ENCODE measurements at regions not wholly inside any gene's neighbourhood (a gene's known extent, or its start where the extent isn't known, plus 50 kb on each side); places are given as distances from the start of the nearest gene placed in this dataset.

DNA sequence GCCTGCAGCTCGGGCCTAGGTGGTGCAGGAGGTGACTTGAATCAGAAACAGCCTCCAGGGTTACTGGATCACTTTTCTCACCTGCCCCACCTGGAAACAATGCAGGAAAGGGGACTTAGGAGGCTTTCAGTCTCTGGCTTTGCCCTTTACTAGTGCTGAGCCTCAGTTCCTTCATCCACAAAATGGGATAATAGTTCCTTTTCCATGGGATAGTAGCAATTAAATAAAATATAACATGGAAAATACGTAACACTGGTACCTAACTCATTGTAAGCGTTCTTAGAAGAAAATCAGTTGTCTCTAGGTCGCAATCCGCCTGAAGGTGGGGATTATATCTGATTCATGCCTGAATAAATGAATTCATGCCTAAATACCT is 91.4 kb upstream of the CALM2 start:
- DNase-seq (no peak), ATAC-seq (no peak)
- Histone ChIP-seq H3K4me3 (no peak overlapping the region), H3K9me3 (no peaks in the 10 kb centered on the region), H3K4me1 (peaks cover 13% of the 10 kb centered on the region), H3K27me3 (ENCODE audit: insufficient read depth in 3 of 3, low read length in 2 of 3) (no peaks in the 10 kb centered on the region), H3K36me3 (ENCODE audit: insufficient read depth in 1 of 2, low read depth in 1 of 2) (no peaks in the 10 kb centered on the region), H3K27ac (no peak overlapping the region)
- intact Hi-C loops (cut with DNase I), result no loop called here
- TF ChIP-seq, protein P1, sequence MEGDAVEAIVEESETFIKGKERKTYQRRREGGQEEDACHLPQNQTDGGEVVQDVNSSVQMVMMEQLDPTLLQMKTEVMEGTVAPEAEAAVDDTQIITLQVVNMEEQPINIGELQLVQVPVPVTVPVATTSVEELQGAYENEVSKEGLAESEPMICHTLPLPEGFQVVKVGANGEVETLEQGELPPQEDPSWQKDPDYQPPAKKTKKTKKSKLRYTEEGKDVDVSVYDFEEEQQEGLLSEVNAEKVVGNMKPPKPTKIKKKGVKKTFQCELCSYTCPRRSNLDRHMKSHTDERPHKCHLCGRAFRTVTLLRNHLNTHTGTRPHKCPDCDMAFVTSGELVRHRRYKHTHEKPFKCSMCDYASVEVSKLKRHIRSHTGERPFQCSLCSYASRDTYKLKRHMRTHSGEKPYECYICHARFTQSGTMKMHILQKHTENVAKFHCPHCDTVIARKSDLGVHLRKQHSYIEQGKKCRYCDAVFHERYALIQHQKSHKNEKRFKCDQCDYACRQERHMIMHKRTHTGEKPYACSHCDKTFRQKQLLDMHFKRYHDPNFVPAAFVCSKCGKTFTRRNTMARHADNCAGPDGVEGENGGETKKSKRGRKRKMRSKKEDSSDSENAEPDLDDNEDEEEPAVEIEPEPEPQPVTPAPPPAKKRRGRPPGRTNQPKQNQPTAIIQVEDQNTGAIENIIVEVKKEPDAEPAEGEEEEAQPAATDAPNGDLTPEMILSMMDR (IDR thresholded peaks at IDR 0.05), result no peak
- 95 to 99% (median 97%) methylated on average over 5 of the region's 5 CpGs for WGBS, 3 donors

DNA sequence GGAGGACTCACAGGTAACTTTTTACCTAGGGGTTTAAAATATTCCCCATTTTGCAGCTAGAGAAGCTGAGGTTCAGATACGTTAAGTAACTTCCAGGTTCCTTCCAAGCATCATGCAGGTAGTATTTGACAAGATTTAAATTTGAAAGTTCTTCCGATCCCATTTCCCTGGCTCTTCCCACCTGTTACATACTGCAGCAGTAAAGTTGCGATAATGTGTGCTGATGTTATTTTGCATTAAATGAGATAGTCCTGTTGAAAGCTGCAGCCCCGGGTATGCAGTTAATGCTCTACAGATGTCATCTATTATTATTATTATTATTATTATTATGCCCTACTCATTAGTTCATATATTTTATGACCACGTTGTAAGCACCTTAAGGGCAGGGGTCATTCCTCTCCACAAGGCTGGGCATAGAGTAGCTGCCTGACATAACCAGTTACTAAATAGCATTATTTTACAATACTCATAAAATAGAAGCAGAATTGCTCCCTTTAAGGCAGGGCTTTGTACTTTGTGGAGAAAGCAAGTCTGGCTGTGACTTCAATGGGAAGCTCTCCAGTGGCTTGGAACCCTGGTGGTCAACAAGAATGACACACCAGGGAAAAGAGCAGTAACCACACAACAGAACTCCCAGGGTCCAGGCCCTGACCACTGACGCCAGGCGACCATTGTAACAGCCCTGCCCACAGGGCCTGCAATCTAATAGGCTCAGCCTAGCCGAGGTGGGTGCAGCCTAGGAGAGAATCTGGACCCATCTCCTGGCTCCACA is 90.8 kb upstream of the CALM2 start:
- intact Hi-C loops (cut with DNase I), result no loop called here
- H3K4me1 ChIP-seq, result peaks cover 9% of the 10 kb centered on the region
- no peaks in the 10 kb centered on the region for H3K36me3 ChIP-seq (ENCODE audit: insufficient read depth in 1 of 2, low read depth in 1 of 2)
- H3K27me3 ChIP-seq (ENCODE audit: insufficient read depth in 3 of 3, low read length in 2 of 3), result no peaks in the 10 kb centered on the region
- ATAC-seq (no peak), DNase-seq (no peak)
- 90 to 95% (median 95%) methylated on average over 8 of the region's 8 CpGs for WGBS, 3 donors
- no peaks in the 10 kb centered on the region for H3K9me3 ChIP-seq
- no peak overlapping the region for H3K27ac ChIP-seq
- TF ChIP-seq, protein P1 (IDR thresholded peaks at IDR 0.05), result no peak
- H3K4me3 ChIP-seq, result no peak overlapping the region

DNA sequence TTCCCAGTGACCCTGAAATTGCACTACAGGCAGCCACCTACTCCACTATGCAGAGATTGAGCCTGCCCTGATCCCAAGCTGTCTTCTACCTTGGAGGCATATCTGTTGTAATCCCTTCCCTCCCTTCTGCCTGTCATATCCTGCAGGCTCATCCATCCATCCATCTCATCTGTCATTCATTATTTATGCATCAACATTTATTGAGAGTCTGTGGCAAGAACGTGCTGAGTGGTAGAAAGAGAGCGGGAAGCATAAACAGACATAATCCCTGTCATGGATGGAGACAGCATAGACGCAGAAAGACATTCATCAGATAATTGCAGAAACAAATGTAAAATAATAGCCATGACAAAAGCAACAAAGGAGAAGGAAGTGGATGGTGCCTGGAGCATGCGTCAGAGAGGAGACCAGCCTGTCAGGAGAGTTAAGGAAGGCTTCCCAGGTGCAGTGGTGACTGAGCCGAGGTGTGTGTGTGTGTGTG is 89.5 kb upstream of the CALM2 start:
- intact Hi-C loops (cut with DNase I), result no loop called here
- 68 to 75% (median 72%) methylated on average over 5 of the region's 5 CpGs for WGBS, 3 donors
- Histone ChIP-seq H3K4me1 (peaks cover 9% of the 10 kb centered on the region), H3K27me3 (ENCODE audit: insufficient read depth in 3 of 3, low read length in 2 of 3) (no peaks in the 10 kb centered on the region), H3K27ac (no peak overlapping the region), H3K4me3 (no peak overlapping the region), H3K9me3 (no peaks in the 10 kb centered on the region), H3K36me3 (ENCODE audit: insufficient read depth in 1 of 2, low read depth in 1 of 2) (no peaks in the 10 kb centered on the region)
- ATAC-seq (no peak), DNase-seq (no peak)
- TF ChIP-seq, protein P1 (IDR thresholded peaks at IDR 0.05), result no peak

DNA sequence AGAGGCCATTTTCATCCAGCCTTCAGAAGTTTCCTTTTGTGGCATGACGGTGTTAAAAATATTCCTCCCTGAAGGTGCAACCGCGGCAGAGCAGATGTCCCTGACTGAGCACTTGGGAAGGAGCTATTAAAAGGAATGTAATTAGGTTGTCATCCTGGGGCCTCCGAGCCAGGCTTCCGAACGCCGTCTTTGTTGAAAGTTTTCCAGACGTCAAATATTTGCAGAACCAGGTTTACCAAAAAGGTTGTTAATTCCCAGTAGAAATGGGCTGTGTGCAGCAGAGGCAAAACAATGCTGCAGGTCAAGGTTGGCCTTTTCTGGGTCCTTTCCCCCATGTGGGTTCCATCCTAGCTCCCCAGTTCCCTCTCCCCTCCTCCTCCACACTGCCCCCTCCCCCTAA is 88.8 kb upstream of the CALM2 start:
- peaks cover 9% of the 10 kb centered on the region for H3K4me1 ChIP-seq
- no peak overlapping the region for H3K4me3 ChIP-seq
- 61 to 76% (median 67%) methylated on average over 8 of the region's 8 CpGs for WGBS, 3 donors
- no peaks in the 10 kb centered on the region for H3K27me3 ChIP-seq (ENCODE audit: insufficient read depth in 3 of 3, low read length in 2 of 3)
- intact Hi-C loops (cut with DNase I), result no loop called here
- no peak for DNase-seq
- TF ChIP-seq, protein P1 (IDR thresholded peaks at IDR 0.05), result no peak
- H3K27ac ChIP-seq, result no peak overlapping the region
- no peaks in the 10 kb centered on the region for H3K9me3 ChIP-seq
- ATAC-seq, result no peak
- no peaks in the 10 kb centered on the region for H3K36me3 ChIP-seq (ENCODE audit: insufficient read depth in 1 of 2, low read depth in 1 of 2)

DNA sequence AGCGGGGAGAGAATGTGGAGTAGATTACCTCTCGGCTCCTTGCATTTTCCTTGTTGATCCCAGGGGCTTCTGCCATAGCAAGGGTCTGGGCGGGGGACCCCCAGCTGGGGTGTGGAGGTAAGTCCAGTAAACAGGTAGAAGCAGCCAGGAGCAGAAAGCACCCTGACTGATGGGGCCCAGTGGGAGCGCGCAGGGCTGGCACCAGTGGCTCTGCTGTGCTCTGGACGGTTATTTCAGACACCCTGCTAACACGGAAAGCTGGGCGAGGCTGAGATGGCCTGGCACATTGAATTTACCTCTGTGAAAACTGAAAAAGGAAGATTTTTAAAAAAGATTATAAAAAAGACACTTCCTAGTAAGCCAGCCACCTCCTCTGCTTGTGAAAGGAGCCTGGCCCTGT is 88.4 kb upstream of the CALM2 start:
- WGBS, 3 donors, result 96 to 98% (median 97%) methylated on average over 8 of the region's 8 CpGs
- Histone ChIP-seq H3K4me3 (no peak overlapping the region), H3K27ac (no peak overlapping the region), H3K9me3 (no peaks in the 10 kb centered on the region), H3K36me3 (ENCODE audit: insufficient read depth in 1 of 2, low read depth in 1 of 2) (no peaks in the 10 kb centered on the region), H3K4me1 (peaks cover 9% of the 10 kb centered on the region), H3K27me3 (ENCODE audit: insufficient read depth in 3 of 3, low read length in 2 of 3) (no peaks in the 10 kb centered on the region)
- ATAC-seq (no peak), DNase-seq (no peak)
- intact Hi-C loops (cut with DNase I), result no loop called here
- TF ChIP-seq, protein P1 (IDR thresholded peaks at IDR 0.05), result no peak
